ENCODE measurements at regions not wholly inside any gene's neighbourhood (a gene's known extent, or its start where the extent isn't known, plus 50 kb on each side); places are given as distances from the start of the nearest gene placed in this dataset.

- TF ChIP-seq GATA2 (IDR thresholded peaks at IDR 0.05; ENCODE audit: low read depth, low read length) (no peak), GATA3 (IDR thresholded peaks at IDR 0.05; ENCODE audit: low read depth, low read length) (no peak)
Observed at GRCh38 chr1:222919478-222919865, 104.6 kb downstream of the DISP1 start.
